HEK293 (cell line): ENCODE measurements at regions not wholly inside any gene's neighbourhood (a gene's known extent, or its start where the extent isn't known, plus 50 kb on each side); places are given as distances from the start of the nearest gene placed in this dataset.

Experiments used
- CTCF ChIA-PET: fragments of 350-600 bp; formaldehyde crosslinking; extraction: SDS; loops from one replicate; lab custom pipeline; 2021; ENCODE audit warnings: antibody characterized with exemption; lab: Yijun Ruan, JAX
- POLR2A ChIA-PET: fragments of 300-600 bp; formaldehyde crosslinking; extraction: SDS; loops from one replicate; lab custom pipeline; 2020; ENCODE audit warnings: antibody characterized with exemption, inconsistent platforms; lab: Yijun Ruan, JAX
- H3K27ac ChIP-seq: fragments of 200-500 bp; sonication (Bioruptor generic); 2 replicates; pipeline ENCODE4 v1.5.1; 2014; ENCODE audit warnings: low read depth, low read length, control low read depth, inconsistent platforms; ENCODE audit errors: extremely low read depth
- H3K36me3 ChIP-seq, 2 experiments: fragments of 200-500 bp in 1 of 2; sonication (Bioruptor generic) in 1 of 2; 1 replicate in 1 of 2; 2 replicates in 1 of 2; pipeline ENCODE4 v1.5.1; 2014 to 2017; ENCODE audit warnings: inconsistent platforms in 2 of 2, low read length in 2 of 2; ENCODE audit not compliant: control insufficient read depth in 2 of 2, insufficient read depth in 1 of 2
- H3K4me1 ChIP-seq: fragments of 200-500 bp; sonication (Bioruptor generic); 2 replicates; pipeline ENCODE4 v1.5.1; 2014; ENCODE audit warnings: mild to moderate bottlenecking, low read length, inconsistent platforms; ENCODE audit not compliant: control insufficient read depth, insufficient read depth
- H3K4me3 ChIP-seq: 2 replicates; pipeline ENCODE4 v1.5.1; 2011; ENCODE audit warnings: low read depth, mild to moderate bottlenecking, control low read depth, low read length, moderate library complexity
- H3K9me3 ChIP-seq: fragments of 200-500 bp; sonication (Bioruptor generic); 2 replicates; pipeline ENCODE4 v1.5.1; 2014; ENCODE audit warnings: low read depth, low read length, inconsistent platforms; ENCODE audit not compliant: control insufficient read depth, insufficient read depth
- ATF2 ChIP-seq: fragments of 450-650 bp; formaldehyde crosslinking; IDR thresholded peaks from 2 replicates; pipeline ENCODE4 v1.5.1; 2016; ENCODE audit warnings: missing biosample characterization, missing genetic modification characterization, low read depth
- GLI4 ChIP-seq: fragments of 450-650 bp; formaldehyde crosslinking; IDR thresholded peaks from 2 replicates; pipeline ENCODE4 v1.5.1; 2016; ENCODE audit warnings: missing biosample characterization, missing genetic modification characterization
- GLIS2 ChIP-seq: fragments of 450-650 bp; formaldehyde crosslinking; IDR thresholded peaks from 2 replicates; pipeline ENCODE4 v1.5.1; 2016; ENCODE audit warnings: missing biosample characterization, missing genetic modification characterization
- KLF8 ChIP-seq: fragments of 450-650 bp; formaldehyde crosslinking; IDR thresholded peaks from 2 replicates; pipeline ENCODE4 v1.5.1; 2016; ENCODE audit warnings: missing biosample characterization, missing genetic modification characterization
- OSR2 ChIP-seq: fragments of 450-650 bp; formaldehyde crosslinking; IDR thresholded peaks from 2 replicates; pipeline ENCODE4 v1.5.1; 2016; ENCODE audit warnings: missing biosample characterization, missing genetic modification characterization
- SCRT2 ChIP-seq: fragments of 450-650 bp; formaldehyde crosslinking; IDR thresholded peaks from 2 replicates; pipeline ENCODE4 v1.5.1; 2016; ENCODE audit warnings: missing biosample characterization, missing genetic modification characterization
- SETDB1 ChIP-seq: IDR thresholded peaks from one replicate; pipeline ENCODE4 v1.6.1; 2017; ENCODE audit warnings: mild to moderate bottlenecking, low read length, moderate library complexity, mixed read lengths; ENCODE audit not compliant: insufficient read length
- SP2 ChIP-seq: fragments of 450-650 bp; formaldehyde crosslinking; IDR thresholded peaks from 2 replicates; pipeline ENCODE4 v1.5.1; 2016; ENCODE audit warnings: missing biosample characterization, missing genetic modification characterization
- YY1 ChIP-seq: fragments of 450-650 bp; formaldehyde crosslinking; IDR thresholded peaks from 2 replicates; pipeline ENCODE4 v1.5.1; 2018; ENCODE audit warnings: missing biosample characterization, missing genetic modification characterization
- ZBTB17 ChIP-seq: fragments of 450-650 bp; formaldehyde crosslinking; IDR thresholded peaks from 2 replicates; pipeline ENCODE4 v1.5.1; 2016; ENCODE audit warnings: missing biosample characterization, missing genetic modification characterization
- ZFP41 ChIP-seq: fragments of 450-650 bp; formaldehyde crosslinking; IDR thresholded peaks from 2 replicates; pipeline ENCODE4 v1.5.1; 2016; ENCODE audit warnings: missing biosample characterization, missing genetic modification characterization, borderline replicate concordance
- ZNF121 ChIP-seq: fragments of 450-650 bp; formaldehyde crosslinking; IDR thresholded peaks from 2 replicates; pipeline ENCODE4 v1.5.1; 2016; ENCODE audit warnings: missing biosample characterization, missing genetic modification characterization
- ZNF132 ChIP-seq: fragments of 450-650 bp; formaldehyde crosslinking; IDR thresholded peaks from 2 replicates; pipeline ENCODE4 v1.5.1; 2017; ENCODE audit warnings: missing biosample characterization, missing genetic modification characterization, borderline replicate concordance
- ZNF2 ChIP-seq: fragments of 450-650 bp; formaldehyde crosslinking; IDR thresholded peaks from 2 replicates; pipeline ENCODE4 v1.5.1; 2016; ENCODE audit warnings: missing biosample characterization, missing genetic modification characterization
- ZNF324 ChIP-seq: fragments of 450-650 bp; formaldehyde crosslinking; IDR thresholded peaks from 2 replicates; pipeline ENCODE4 v1.5.1; 2016; ENCODE audit warnings: missing biosample characterization, missing genetic modification characterization
- ZNF341 ChIP-seq: fragments of 450-650 bp; formaldehyde crosslinking; IDR thresholded peaks from 2 replicates; pipeline ENCODE4; 2016; ENCODE audit warnings: low read depth, missing biosample characterization, missing genetic modification characterization
- ZNF350 ChIP-seq: fragments of 450-650 bp; formaldehyde crosslinking; IDR thresholded peaks from 2 replicates; pipeline ENCODE4 v1.5.0; 2017; ENCODE audit warnings: missing biosample characterization, mild to moderate bottlenecking, missing genetic modification characterization
- ZNF366 ChIP-seq: fragments of 450-650 bp; formaldehyde crosslinking; conservative IDR thresholded peaks from 2 replicates; pipeline ENCODE4 v1.5.1; 2016; ENCODE audit warnings: missing biosample characterization, missing genetic modification characterization
- ZNF426 ChIP-seq: fragments of 450-650 bp; formaldehyde crosslinking; IDR thresholded peaks from 2 replicates; pipeline ENCODE4 v1.5.1; 2017; ENCODE audit warnings: missing biosample characterization, missing genetic modification characterization, mild to moderate bottlenecking, inconsistent platforms, moderate library complexity
- ZNF433 ChIP-seq: fragments of 450-650 bp; formaldehyde crosslinking; IDR thresholded peaks from 2 replicates; pipeline ENCODE4 v1.5.1; 2016; ENCODE audit warnings: missing biosample characterization, missing genetic modification characterization, low read depth
- ZNF529 ChIP-seq: fragments of 450-650 bp; formaldehyde crosslinking; IDR thresholded peaks from 2 replicates; pipeline ENCODE4 v1.5.1; 2017; ENCODE audit warnings: missing genetic modification characterization, missing biosample characterization; ENCODE audit not compliant: insufficient replicate concordance
- ZNF555 ChIP-seq: fragments of 450-650 bp; formaldehyde crosslinking; conservative IDR thresholded peaks from 2 replicates; pipeline ENCODE4 v1.5.1; 2017; ENCODE audit warnings: missing biosample characterization, mild to moderate bottlenecking, missing genetic modification characterization, inconsistent platforms
- ZNF561 ChIP-seq: fragments of 450-650 bp; IDR thresholded peaks from 2 replicates; pipeline ENCODE4 v1.5.1; 2018; ENCODE audit warnings: missing biosample characterization, missing genetic modification characterization, borderline replicate concordance
- ZNF585B ChIP-seq: fragments of 450-650 bp; formaldehyde crosslinking; IDR thresholded peaks from 2 replicates; pipeline ENCODE4 v1.5.1; 2016; ENCODE audit warnings: missing biosample characterization, missing genetic modification characterization
- ZNF626 ChIP-seq: fragments of 450-650 bp; sonication (Bioruptor Pico); formaldehyde crosslinking; IDR thresholded peaks from 2 replicates; pipeline ENCODE4 v1.5.1; 2018; ENCODE audit warnings: missing biosample characterization, missing genetic modification characterization, inconsistent platforms
- ZNF658 ChIP-seq: fragments of 450-650 bp; formaldehyde crosslinking; IDR thresholded peaks from 2 replicates; pipeline ENCODE4; 2016; ENCODE audit warnings: missing biosample characterization, missing genetic modification characterization
- ZNF670 ChIP-seq: fragments of 450-650 bp; formaldehyde crosslinking; IDR thresholded peaks from 2 replicates; pipeline ENCODE4 v1.5.1; 2016; ENCODE audit warnings: missing biosample characterization, missing genetic modification characterization, low read depth
- ZNF830 ChIP-seq: fragments of 450-650 bp; IDR thresholded peaks from 2 replicates; pipeline ENCODE4 v1.5.0; 2018; ENCODE audit warnings: missing biosample characterization, missing genetic modification characterization, low read depth, mild to moderate bottlenecking, moderate library complexity
- ZSCAN30 ChIP-seq: fragments of 450-650 bp; IDR thresholded peaks from 2 replicates; pipeline ENCODE4 v1.5.1; 2018; ENCODE audit warnings: missing biosample characterization, mild to moderate bottlenecking, missing genetic modification characterization, moderate library complexity
- ZSCAN5A ChIP-seq: fragments of 450-650 bp; formaldehyde crosslinking; IDR thresholded peaks from 2 replicates; pipeline ENCODE4 v1.5.1; 2016; ENCODE audit warnings: missing biosample characterization, missing genetic modification characterization

- no peak for TF ChIP-seq YY1 (tag by site-specific recombination)
- no peak for TF ChIP-seq ZNF529 (tag by site-specific recombination)
- TF ChIP-seq ZNF2 (tag by site-specific recombination) = no peak
- TF ChIP-seq KLF8 (tag by site-specific recombination) = no peak
- TF ChIP-seq ZSCAN5A (tag by site-specific recombination) = no peak
- TF ChIP-seq ZNF341 = no peak
- TF ChIP-seq ZFP41 (tag by site-specific recombination) = no peak
- TF ChIP-seq GLIS2 (tag by site-specific recombination) = no peak
- TF ChIP-seq ZNF658 (tag by site-specific recombination) = no peak
- no peak for TF ChIP-seq SCRT2 (tag by site-specific recombination)
- TF ChIP-seq ZSCAN30 (tag by site-specific recombination) = no peak
- no peak for TF ChIP-seq ZNF366 (tag by site-specific recombination)
- no peak for TF ChIP-seq ZNF561 (tag by site-specific recombination)
- TF ChIP-seq ZNF132 = no peak
- no peak for TF ChIP-seq ZNF324
These were observed 92.9 kb downstream of the C21orf91 start (continued) for GRCh38 chr21:17726047-17726829.

GRCh38 chr21:17725339-17725738, 93.8 kb downstream of the C21orf91 start:
- Histone ChIP-seq H3K4me3 (no peak overlapping the region), H3K4me1 (no peaks in the 10 kb centered on the region), H3K36me3 (no peaks in the 10 kb centered on the region), H3K27ac (no peak overlapping the region), H3K9me3 (no peaks in the 10 kb centered on the region)
- TF ChIP-seq ZNF350 (tag by site-specific recombination) (no peak), ZNF626 (tag by site-specific recombination) (no peak), ZNF555 (no peak), GLI4 (tag by site-specific recombination) (no peak), ZNF433 (tag by site-specific recombination) (no peak)
- ChIA-PET CTCF (interaction anchor here (0.6 to 1.6 kb wide), 6 partner anchors 11 to 766 kb away, joined by 3 to 6 read pairs (median 4); no protein-coding TSS in a partner anchor), POLR2A (no interaction called here)

- Histone ChIP-seq H3K9me3 (no peaks in the 10 kb centered on the region), H3K4me1 (no peaks in the 10 kb centered on the region), H3K27ac (no peak overlapping the region), H3K36me3 (no peaks in the 10 kb centered on the region), H3K4me3 (no peak overlapping the region)
- ChIA-PET POLR2A (no interaction called here), CTCF (interaction anchor here (1.2 to 1.6 kb wide), 2 partner anchors 24 to 34 kb away, joined by 4 to 5 read pairs; no protein-coding TSS in a partner anchor)
- TF ChIP-seq ZBTB17 (tag by site-specific recombination) (no peak), ZNF350 (tag by site-specific recombination) (no peak), ZNF830 (no peak), ZNF433 (tag by site-specific recombination) (no peak), ZNF426 (no peak), ZNF121 (tag by site-specific recombination) (no peak), SETDB1 (peak; percentile 56), SP2 (tag by site-specific recombination) (no peak), ZNF366 (tag by site-specific recombination) (no peak), OSR2 (tag by site-specific recombination) (no peak), ZNF324 (no peak), ATF2 (tag by site-specific recombination) (no peak), ZNF585B (tag by site-specific recombination) (peak; percentile 71), ZNF670 (tag by site-specific recombination) (no peak)
These were observed 100.2 kb upstream of the BTG3 start for GRCh38 chr21:17712887-17713286.
